ENCODE measurements at regions not wholly inside any gene's neighbourhood (a gene's known extent, or its start where the extent isn't known, plus 50 kb on each side); places are given as distances from the start of the nearest gene placed in this dataset.

DNA sequence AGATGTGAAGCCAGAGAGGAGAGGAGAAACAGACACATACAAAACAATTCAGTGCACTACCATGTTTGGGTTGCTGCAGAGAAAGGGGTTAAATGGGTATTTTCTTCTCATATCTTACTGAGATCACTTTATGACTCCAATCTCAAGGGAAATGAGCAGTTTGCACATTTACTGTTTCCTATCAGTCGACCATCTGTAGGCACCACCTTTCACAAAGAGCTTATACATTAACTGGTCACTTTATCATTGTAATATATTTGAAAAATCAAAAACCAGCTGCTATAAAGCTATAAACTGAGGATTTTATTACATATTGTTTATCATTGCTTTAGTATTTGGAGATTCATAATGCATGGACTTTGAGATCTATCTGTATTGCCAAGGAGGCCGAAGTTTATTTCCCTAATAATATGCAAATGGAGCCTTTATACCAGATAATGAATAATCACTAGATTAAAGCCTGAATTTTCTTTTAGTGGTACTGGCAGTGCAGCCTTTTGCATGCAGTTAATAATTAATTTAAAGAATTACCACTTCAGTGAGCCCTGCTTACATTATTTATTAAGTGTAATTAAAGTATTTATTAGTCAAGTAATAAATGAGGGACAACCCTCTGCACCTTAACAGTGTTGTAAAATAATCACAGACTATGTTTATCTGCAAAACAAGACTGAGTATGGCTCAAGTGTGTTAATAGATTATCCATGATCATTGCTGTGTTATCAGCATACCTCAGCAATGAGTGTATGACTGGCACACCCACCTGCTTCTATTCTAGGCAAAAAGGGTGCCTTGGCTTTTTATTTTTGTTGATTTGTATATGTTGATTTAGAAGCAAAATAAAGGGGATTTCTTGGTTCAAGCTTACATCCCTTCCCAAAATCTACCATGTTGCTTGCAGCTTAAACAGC lies 167.7 kb upstream of the SLC14A2 start:
- DNase-seq = no peak

DNA sequence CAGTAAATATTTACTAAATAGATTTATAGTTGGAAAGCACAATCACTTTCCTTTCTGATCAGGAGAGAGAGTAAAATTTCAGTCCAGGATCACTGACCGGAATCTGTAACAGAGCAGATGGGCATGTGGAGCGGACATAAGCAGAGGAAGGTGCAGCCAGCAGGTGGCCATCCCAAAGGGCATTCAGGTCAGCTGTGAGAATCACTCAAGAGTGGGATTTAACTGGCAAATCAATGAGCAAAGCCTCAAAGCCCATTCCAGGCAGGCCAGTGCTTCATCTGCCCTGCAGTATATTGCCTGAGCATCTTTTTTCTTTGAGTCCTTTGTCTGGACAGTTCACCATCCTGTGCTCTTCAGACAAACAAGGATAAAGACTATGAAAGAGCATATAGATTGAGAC lies 166.4 kb upstream of the SLC14A2 start:
- no peak for DNase-seq

DNA sequence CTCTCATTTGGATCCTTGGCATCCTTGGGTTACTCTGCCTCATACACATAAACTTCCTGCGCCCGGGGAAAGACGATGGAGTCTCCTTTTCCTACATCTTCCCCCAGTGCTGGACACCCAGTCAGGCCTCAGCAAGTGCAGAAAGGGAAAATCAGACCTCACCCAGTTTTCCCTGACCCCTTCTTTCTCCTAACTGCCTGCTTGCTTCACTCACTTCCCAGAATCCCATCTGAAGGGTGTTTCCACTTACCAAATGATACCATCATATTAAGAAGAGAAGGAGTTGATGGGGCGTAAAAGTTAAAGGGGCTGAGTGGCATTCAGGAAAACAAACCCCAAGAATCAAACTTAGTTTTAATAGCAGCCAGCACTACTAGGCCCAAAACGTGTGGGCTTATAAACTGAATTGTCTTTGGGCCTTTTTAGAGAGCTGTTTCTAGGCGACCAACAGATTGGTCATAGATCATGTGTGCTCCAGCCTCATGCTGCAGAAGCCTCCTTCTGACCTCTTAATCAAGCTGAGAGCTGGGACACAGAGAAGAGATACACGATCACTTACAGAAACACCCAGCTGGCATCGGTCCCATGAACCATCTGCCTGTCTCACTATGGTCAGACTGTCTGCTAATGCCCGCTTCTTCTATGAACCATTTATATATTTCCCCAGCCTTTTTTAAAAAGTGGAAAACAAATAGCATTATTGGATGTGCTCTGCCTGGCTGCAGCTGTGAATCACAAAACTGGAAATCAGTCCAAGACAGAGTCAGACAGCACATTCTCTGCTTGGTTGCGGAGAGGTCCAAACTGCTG lies 165.7 kb upstream of the SLC14A2 start:
- DNase-seq = peak; percentile 59

DNA sequence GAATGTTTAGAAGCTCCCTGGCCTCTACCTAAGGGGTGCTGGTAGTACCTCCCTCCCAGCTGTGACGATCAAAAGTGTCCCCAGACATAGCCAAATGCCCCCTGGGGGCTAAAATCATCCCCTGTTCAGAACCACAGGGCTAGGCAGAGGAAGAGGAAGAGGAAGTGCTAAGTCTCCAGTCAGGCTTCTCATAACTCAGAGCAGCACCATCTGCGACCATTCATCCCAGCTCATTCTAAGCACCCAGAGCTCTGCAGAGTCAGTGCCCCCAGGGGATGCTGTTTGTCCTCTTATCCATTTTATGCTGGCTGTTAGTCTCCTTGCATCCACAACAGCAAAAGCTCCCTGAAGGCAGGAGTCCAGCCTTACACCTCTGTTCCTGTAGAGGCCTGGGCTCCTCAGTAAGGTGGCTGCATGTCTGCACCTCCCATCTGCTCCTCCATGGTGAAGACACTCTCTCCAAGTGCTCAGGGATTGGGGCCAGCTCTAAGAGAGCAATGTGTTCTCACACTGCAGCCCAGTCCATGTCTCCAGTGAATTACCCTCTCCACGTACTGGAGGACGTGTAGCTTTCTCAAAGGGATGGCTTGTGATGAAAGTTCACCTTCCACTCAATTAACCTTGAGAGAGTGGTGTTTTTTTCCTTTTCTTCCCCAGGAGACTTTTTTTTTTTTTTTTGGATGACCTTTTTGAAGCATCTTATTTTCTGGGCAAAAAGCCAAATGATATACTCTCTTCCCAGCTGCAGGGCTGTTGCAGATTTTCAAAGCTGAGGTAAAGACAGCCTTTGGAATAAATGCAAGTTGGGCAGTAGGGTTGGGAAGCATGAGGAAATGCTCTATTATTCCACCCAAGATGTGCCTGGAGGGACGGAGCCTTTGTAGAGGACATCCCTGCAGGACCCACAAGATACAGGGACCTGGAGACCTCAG lies 158.9 kb upstream of the SLC14A2 start:
- no peak for DNase-seq

DNA sequence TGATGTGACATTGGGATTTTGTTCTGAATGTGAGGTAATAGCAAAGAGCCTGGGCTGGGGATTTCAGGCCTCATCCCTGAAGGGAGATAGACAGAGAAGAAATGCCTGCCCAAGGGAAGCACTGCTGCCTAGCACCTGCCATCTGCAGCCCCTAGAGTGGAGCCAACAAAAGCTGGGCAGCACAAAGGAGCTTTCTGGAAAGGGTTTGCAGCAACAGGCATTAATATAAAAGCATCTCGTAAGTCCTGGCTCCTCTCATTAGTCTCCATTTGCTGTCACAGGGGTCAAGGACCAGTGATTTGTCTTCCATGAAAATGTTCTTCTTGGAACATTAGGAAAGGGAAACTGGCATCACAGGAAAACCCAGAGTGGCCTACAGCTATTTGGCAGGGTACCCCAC lies 157.2 kb upstream of the SLC14A2 start:
- DNase-seq = no peak

DNA sequence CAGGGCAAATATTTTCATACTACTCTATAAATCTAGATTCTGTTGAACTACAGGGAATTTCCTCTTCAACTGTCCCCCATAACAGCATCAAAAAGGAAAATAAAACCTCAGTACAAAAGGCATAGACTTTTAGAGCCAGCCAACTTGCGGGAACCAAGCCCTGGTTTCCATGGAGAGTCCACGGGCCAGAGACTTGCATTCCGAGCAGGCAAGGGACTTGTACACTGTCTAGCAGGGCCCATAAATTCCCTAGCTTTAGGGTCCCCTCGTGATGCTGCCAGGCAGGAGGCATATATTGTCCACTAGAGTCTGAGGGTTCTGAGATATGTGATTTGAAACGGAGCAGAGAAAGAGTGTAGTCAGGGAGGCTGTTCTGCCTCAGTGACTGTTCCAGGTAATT lies 153.1 kb upstream of the SLC14A2 start:
- DNase-seq = no peak

DNA sequence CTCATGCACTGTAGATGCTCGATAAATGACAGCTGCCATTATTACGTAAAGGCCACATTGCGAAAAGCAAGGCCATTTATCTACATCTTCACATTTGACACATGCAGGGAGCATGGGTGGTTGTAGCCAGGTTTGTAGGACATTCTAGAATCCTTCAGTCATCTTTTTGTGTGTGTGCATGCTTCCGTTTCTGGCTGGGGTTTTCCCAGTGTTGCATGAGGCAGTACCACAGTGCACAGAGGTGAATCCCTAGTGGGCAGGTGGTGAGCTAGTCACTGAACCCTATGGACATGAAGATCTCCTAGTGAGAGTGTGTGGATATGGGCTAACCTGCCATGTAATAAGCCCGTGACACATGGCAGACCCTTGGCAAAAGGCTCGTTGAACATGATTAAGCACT lies 151.8 kb upstream of the SLC14A2 start:
- DNase-seq = no peak

DNA sequence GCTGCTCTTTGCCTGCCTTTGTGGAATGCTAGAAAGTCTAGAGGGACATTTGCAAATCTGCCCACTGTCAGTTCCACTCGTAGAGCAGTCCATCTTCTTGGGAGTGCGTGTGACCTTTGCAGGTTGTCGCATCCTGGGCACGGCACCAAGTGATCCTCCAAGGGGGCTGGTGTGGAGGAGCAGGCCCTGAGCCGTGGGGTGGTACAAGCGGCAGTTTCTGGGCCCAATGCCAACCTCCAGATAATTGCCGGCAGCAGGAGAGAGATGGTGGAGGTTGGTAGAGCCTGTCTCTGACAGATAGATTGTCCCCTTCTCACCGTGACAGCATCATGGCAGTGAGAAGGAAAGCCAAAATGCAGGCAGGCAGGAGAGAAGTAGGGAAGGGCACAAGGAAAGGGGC lies 150.7 kb upstream of the SLC14A2 start:
- DNase-seq = no peak

DNA sequence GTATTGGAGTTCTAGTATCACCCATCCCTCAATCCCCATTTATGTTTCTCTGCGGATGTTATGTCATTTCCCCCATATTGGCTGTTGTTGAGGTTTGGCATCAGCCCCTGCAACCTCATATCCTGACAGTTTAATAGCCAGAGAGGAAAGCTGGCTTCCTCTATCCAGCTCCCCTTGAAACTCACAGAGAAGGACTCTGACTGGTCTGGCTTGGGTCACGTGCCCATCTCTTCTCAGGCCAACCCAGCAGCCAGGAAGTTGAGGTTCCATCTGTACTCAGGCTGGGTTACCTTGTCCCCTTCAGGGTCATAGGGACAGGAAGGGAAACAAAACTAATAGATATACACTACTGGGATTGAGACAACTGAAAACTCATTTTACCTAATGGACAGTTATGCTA lies 148.0 kb upstream of the SLC14A2 start:
- DNase-seq = no peak

DNA sequence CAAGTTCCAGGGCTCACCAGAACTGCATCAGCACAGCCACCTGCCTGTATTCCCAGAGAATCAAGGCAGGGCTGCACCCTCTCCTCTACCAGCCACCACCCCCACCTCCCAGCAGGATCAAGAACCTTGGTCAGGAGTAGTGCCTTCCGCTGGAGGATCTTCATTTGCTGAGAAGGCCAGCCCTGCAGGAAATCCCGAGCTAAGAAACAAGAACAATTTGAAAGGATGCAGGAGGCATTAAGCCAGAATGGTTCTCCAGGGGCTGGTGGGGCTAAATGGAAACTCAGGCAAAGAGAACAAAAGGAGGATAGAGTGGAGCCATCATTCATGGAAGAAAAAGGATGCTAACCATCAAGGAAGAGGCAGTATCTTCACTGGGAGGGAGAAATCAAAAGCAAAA lies 147.3 kb upstream of the SLC14A2 start:
- no peak for DNase-seq

DNA sequence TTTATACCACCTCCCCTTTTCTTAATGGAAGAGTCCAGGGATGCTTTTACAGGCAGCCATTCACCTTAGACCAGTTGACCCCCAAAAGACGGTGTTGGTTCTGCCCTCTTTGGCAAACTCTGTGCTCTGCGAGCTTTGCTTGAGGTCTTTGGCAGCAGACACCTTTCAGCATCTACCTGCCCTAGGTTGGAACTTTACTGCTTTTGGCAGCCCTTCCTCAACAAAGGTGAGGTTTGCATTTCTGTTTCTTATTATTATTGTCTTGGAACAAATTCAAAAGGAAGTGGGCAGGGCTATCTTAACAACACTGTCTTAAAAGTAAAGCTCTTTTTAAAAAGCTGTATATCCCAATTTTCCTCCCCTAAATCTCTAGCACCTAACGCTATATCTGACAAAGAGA lies 136.4 kb upstream of the SLC14A2 start:
- DNase-seq = no peak

DNA sequence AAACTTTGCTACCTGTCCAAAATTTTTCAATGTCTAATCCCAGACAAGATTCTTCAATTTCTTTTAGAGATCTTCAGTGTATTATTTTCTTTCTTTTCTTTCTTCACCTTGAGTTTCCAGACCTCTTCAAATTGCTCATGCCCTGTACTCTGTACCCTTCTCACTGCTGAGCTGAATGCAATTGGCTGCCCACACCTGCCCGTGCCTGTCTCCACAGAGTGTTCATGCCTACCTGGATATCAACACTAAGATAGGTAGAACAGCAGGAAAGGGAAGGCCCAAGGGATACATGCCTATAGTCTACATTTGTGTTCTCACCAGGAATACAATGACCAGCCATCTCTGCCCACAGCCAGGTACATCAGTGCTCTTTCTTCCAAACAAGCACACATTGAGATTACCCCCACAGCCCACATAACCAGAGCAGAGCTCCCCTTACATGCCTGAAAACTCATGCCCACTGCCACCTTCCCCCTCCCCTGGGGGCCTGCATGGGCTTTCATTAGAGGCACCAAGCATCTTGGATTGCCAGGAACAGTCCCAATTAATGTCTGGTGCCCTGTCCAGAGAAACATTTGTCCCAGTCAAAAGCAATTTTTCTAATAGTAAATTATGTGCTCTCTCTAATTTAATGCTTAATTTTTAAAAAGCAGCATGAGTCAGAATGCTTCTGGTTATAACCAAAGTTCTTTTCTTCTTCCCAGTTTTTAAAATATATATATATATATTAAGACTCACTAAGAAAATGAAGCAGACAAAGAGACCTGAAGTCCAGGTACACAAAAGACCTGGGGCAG lies 134.9 kb upstream of the SLC14A2 start:
- DNase-seq = no peak

DNA sequence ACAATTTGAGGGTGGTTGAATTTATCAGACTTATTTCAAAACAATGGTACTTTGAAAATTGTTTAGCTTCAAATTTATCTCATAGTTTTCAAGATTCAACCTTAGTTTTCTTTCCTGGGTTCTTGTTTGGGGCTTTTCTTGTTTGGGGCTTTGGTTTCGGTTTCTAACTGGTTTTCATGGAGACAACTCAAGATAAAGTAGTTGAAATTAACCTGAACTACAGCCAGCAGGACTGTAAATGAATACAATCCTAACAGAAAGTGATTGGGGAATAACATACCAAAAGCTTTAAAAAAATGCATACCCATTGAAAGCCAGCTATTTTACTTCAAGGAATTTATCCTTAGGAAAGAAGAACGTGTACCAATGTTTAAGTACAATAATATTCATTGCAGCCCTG lies 133.5 kb upstream of the SLC14A2 start:
- DNase-seq = no peak

DNA sequence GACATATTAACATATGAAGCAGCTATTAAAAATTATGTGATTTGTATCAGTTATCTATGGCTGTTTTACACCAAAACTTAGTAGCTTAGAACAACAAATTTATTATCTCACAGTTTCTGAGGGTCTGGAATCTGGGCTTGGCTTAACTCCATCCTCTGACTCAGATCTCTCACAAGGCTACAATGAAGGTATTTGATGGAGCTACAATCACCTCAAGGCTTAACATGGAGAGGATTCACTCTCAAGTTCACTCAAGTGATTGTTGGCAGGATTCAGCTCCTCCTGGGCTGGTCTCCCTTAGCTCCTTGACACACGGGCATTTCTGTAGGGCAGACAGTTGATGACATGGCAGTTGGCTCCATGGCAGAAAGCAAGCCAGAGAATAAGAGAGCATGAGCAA lies 133.0 kb upstream of the SLC14A2 start:
- no peak for DNase-seq

DNA sequence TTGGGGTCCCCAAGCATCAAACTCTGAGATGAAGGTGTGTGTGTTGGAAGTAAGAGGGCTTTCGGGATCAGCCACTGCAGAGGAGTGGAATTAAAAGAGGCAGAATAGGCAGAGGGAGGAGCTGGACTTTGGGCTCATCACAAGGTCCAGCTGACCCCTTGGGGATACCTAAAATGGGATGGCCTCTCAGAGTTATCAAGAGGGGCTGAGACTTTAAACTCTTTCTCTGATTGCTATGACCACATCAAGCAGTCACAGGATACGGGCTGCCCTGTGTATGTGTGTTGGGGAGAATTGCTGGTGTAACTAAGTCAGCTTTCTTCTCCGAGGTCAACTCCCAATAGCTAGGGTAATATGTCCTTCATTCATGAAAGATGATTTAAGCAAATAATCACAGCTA lies 127.7 kb upstream of the SLC14A2 start:
- DNase-seq = no peak

DNA sequence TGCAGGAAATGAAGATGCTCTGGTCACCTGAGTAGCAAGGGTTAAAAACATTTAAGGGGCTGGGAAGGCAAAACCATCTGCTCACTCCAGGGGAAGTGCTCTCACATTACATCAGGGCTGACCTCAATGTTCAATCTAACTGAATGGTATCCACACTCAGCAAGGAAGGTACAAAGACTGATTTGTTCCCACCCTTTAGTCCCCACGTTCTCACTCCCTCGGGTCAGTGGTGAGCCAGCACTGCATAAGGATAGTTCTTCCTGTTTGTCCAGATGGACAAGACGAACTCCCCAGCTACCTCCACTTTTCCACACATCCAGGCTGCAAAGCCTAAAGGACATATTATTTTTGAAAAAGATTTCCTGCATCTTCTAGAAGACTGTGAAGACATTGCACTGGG lies 126.6 kb upstream of the SLC14A2 start:
- no peak for DNase-seq

DNA sequence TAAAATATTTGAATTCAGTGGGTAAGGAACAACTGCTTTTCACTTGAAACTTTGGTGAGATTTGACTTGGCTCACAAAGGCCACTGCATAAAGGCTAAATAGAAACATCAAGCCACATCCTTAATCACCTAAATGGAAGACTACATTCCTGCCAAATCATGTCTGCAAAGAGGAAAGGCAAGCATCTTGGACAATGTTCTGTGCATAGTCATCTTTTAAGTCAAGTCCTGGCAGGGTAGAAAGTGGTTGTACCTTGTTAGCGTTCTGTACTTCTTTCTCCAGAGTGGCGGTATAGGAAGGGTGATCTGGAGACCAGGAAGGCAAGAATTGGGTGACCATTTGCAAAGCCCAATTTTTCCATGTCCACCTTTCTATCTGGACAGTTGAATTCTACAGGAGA lies 121.4 kb upstream of the SLC14A2 start:
- no peak for DNase-seq

DNA sequence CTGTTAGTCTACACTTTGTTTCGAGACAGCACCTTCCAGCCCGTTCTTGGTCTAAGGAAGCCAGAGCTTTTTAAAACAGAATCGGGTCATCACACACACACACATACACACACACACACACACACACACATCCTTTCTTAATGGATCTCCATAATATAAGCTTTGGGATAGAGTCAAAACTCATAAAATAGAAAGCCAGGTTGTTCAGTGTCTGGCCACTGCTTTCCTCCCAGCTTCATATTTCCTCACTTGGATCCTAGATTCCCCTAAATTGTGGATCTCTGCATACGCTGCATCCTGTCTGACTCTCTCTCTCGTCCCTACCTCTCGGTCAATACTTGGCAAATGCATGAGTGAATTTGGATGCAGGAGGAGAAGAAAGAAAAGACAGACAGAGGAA lies 120.5 kb upstream of the SLC14A2 start:
- DNase-seq = no peak

DNA sequence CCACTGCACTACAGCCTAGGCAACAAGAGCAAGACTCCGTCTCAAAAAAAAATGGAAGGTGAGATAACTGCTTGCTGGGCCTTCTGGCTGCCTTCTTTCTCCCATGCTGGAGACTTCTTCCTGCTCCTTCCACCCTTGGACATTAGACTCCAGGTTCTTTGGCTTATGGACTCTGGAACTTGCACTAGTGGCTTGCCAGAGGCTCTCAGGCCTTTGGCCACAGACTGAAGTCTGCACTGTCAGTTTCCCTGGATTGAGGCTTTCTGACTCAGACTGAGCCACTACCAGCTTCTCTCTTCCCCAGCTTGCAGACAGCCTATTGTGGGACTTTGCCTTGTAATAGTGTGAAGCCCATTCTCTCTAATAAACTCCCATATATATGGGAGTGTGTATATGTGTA lies 118.5 kb upstream of the SLC14A2 start:
- no peak for DNase-seq

DNA sequence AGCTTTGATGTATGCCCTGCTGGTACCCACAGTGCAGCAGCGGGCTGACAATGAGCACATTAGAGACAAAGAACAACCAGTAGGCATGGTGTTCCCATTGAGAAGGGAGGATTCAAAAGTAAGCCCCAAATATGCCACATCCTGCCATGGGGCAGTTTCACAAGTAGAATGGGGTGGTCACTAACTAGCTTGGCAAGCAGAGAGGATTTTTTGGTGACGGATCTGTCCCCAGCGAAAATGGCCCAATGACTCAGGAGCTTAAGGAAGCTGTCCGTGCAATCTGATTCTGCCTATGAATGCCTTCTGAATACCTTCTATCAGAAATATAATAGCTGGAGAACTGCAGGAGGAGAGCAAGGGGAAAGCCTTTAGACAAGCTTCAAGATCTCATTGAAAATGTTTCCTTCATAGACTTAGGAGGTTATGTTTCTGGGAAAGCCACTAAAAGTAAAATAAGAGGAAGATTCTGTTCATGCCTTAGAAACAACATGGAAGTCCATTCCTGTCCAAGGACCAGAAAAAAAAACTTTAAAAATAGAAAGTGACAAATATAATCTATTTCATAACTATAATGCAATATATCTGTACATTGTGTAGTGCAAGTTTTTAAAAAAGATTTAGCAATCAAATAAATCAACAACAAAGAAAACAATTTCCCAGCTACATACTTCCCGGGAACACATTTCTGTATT lies 117.5 kb upstream of the SLC14A2 start:
- no peak for DNase-seq

DNA sequence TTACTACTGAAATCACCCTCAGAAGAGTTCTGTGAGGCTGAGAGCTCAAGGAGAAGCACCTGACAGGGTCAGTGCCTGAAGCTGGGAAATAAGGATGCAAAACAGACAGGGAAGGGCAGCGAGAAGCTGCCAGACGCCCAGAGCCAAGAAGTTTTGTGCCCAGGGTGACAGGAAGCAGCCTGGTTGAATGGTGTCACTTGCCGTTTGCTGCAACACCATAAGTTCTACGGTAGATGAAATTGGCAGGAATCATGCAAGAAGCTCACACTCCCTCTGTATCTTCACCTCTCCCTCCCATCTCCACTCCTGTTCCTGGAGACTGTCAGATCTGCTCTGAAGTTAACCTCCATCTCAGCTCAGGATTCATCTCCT lies 117.0 kb upstream of the SLC14A2 start:
- no peak for DNase-seq

DNA sequence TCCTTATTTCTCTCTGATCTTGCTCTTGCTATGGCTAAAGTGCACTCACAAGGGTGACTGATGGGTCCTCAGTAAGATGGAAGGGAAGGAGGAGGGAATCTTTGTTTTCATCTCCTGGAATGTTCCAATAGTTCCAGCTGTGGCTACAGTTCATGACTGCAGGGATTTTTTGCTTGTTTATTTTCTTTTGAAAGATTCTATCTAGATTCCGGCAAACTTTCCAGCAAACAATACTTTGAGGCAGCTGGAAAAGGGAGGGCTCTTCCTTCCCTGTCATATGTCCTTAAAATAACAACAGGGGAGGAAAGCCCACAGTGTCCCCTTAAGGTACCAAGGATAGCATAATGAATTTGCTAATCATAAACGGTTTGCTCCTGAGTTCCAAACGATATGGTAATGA lies 111.3 kb upstream of the SLC14A2 start:
- no peak for DNase-seq

Data from right forelimb (tissue), 1 donor.